CD14-positive monocyte (primary cell): ENCODE measurements at regions not wholly inside any gene's neighbourhood (a gene's known extent, or its start where the extent isn't known, plus 50 kb on each side); places are given as distances from the start of the nearest gene placed in this dataset.

Source experiments
- DNase-seq, 3 donors: peaks; one replicate each; pipeline ENCODE4 v3.0.0-alpha.2; 2011 to 2022
- H2AFZ ChIP-seq: 2 replicates; pipeline ENCODE4 v1.6.0; 2012; ENCODE audit warnings: mild to moderate bottlenecking, low read depth, low read length, inconsistent platforms; ENCODE audit not compliant: insufficient read depth, poor library complexity, severe bottlenecking
- H3K27ac ChIP-seq, 2 donors: 1 replicate in 1 of 2; 2 replicates in 1 of 2; pipeline ENCODE4 v1.5.1; 2012 to 2013; ENCODE audit warnings: low read length in 2 of 2, control low read depth in 1 of 2, inconsistent platforms in 1 of 2, low read depth in 1 of 2, mild to moderate bottlenecking in 1 of 2
- H3K27me3 ChIP-seq, 2 donors: one replicate each; pipeline versions ENCODE4 v1.6.0 to v1.6.1; 2011 to 2013; ENCODE audit warnings: low read length in 2 of 2; ENCODE audit not compliant: control insufficient read depth in 2 of 2, insufficient read depth in 2 of 2
- H3K36me3 ChIP-seq, 2 donors: replicated peaks in 1 of 2; 1 replicate in 1 of 2; 2 replicates in 1 of 2; pipeline versions ENCODE4 v1.5.1 to v1.6.1; 2012 to 2013; ENCODE audit warnings: low read length in 2 of 2, control low read depth in 1 of 2, inconsistent platforms in 1 of 2, mild to moderate bottlenecking in 1 of 2; ENCODE audit not compliant: insufficient read depth in 2 of 2, control insufficient read depth in 1 of 2
- H3K4me1 ChIP-seq, 2 donors: 1 replicate in 1 of 2; 2 replicates in 1 of 2; pipeline versions ENCODE4 v1.5.1 to v1.6.1; 2012 to 2013; ENCODE audit warnings: low read length in 2 of 2, control low read depth in 1 of 2, inconsistent platforms in 1 of 2, mild to moderate bottlenecking in 1 of 2, moderate library complexity in 1 of 2; ENCODE audit not compliant: insufficient read depth in 2 of 2, control insufficient read depth in 1 of 2
- H3K4me2 ChIP-seq: replicated peaks from 2 replicates; pipeline ENCODE3; 2012; ENCODE audit warnings: low read length, moderate library complexity, mild to moderate bottlenecking; ENCODE audit not compliant: poor library complexity, severe bottlenecking; ENCODE audit errors: extremely low read depth
- H3K4me3 ChIP-seq, 3 experiments: fragments of 200-600 bp in 1 of 3; sonication (generic) in 1 of 3; replicated peaks in 1 of 3; 1 replicate in 2 of 3; 2 replicates in 1 of 3; pipeline ENCODE4 v1.5.1; 2011 to 2013; ENCODE audit warnings: low read length in 3 of 3, mild to moderate bottlenecking in 3 of 3, control low read depth in 2 of 3, low read depth in 2 of 3, inconsistent platforms in 1 of 3, moderate library complexity in 1 of 3
- H3K79me2 ChIP-seq: 2 replicates; pipeline ENCODE4 v1.6.0; 2012; ENCODE audit warnings: mild to moderate bottlenecking, control low read depth, inconsistent platforms, low read length, moderate library complexity; ENCODE audit not compliant: insufficient read depth
- H3K9ac ChIP-seq: 2 replicates; pipeline ENCODE4 v1.6.0; 2017; ENCODE audit warnings: low read length, mild to moderate bottlenecking; ENCODE audit not compliant: insufficient read depth, poor library complexity, severe bottlenecking
- H3K9me3 ChIP-seq, 2 donors: replicated peaks in 1 of 2; 1 replicate in 1 of 2; 2 replicates in 1 of 2; pipeline versions ENCODE4 v1.5.1 to v1.6.1; 2012 to 2013; ENCODE audit warnings: low read length in 2 of 2, control low read depth in 1 of 2; ENCODE audit not compliant: control insufficient read depth in 1 of 2, insufficient read depth in 1 of 2
- H4K20me1 ChIP-seq: 2 replicates; pipeline ENCODE4 v1.6.0; 2012; ENCODE audit warnings: mild to moderate bottlenecking, low read length, control low read depth, moderate library complexity; ENCODE audit not compliant: insufficient read depth
- H3K27ac Mint-ChIP-seq, 7 donors: one replicate each; pipeline ENCODE4 v1.8.0; 2020; ENCODE audit warnings: mild to moderate bottlenecking in 7 of 7, mixed read lengths in 7 of 7, moderate library complexity in 6 of 7, inconsistent platforms in 2 of 7
- H3K27me3 Mint-ChIP-seq, 3 donors: one replicate each; pipeline ENCODE4 v1.8.0; 2021 to 2022; ENCODE audit warnings: low read depth in 3 of 3, mild to moderate bottlenecking in 3 of 3, mixed read lengths in 3 of 3, moderate library complexity in 3 of 3, inconsistent platforms in 1 of 3
- H3K36me3 Mint-ChIP-seq, 2 donors: one replicate each; pipeline ENCODE4 v1.8.0; 2020; ENCODE audit warnings: mixed read lengths in 2 of 2, inconsistent platforms in 1 of 2, mild to moderate bottlenecking in 1 of 2
- H3K4me1 Mint-ChIP-seq: one replicate; pipeline ENCODE4 v1.8.0; 2020; ENCODE audit warnings: mild to moderate bottlenecking, mixed read lengths
- H3K4me3 Mint-ChIP-seq, 2 donors: one replicate each; pipeline ENCODE4 v1.8.0; 2020; ENCODE audit warnings: mild to moderate bottlenecking in 2 of 2, mixed read lengths in 2 of 2, moderate library complexity in 1 of 2
- H3K9me3 Mint-ChIP-seq, 7 donors: one replicate each; pipeline ENCODE4 v1.8.0; 2020 to 2022; ENCODE audit warnings: mixed read lengths in 7 of 7, mild to moderate bottlenecking in 6 of 7, moderate library complexity in 6 of 7, inconsistent platforms in 2 of 7
- WGBS: methylation state at CpG from one replicate; pipeline ENCODE4 v1.1.5; 2013; ENCODE audit warnings: missing lambda C conversion rate; ENCODE audit not compliant: insufficient coverage; 5-methylcytosine and 5-hydroxymethylcytosine counted together
- intact Hi-C, 2 donors: fragments of 100-400 bp; cut with micrococcal nuclease; formaldehyde crosslinking; loops; one replicate each; pipeline versions ENCODE4 v1.15.0 to v1.15.1; 2023
- TF ChIP-seq, protein P1 (sequence below): fragments of 200-600 bp; IDR thresholded peaks from one replicate; pipeline ENCODE4 v1.8.0; 2022; ENCODE audit warnings: antibody characterized with exemption, mild to moderate bottlenecking

DNA sequence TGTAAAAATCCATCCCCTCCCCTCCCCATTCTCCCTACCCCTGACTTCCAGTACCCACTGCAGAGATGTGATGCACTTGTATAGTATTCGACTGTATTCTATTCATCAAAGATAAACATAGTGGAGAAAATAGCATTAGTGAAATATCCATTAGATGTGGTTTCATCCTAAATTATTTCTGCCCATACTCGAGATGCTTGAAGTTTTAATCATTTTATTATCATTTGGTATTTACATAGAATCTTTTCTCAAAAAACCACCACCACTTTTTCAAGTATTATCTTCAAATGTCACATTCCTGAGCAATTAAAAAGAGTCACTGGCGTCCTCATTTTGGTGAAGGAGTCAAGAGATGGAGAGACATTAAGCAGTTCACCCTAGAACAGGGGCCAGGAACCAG lies 181.9 kb downstream of the HAO1 start:
- TF ChIP-seq, protein P1, sequence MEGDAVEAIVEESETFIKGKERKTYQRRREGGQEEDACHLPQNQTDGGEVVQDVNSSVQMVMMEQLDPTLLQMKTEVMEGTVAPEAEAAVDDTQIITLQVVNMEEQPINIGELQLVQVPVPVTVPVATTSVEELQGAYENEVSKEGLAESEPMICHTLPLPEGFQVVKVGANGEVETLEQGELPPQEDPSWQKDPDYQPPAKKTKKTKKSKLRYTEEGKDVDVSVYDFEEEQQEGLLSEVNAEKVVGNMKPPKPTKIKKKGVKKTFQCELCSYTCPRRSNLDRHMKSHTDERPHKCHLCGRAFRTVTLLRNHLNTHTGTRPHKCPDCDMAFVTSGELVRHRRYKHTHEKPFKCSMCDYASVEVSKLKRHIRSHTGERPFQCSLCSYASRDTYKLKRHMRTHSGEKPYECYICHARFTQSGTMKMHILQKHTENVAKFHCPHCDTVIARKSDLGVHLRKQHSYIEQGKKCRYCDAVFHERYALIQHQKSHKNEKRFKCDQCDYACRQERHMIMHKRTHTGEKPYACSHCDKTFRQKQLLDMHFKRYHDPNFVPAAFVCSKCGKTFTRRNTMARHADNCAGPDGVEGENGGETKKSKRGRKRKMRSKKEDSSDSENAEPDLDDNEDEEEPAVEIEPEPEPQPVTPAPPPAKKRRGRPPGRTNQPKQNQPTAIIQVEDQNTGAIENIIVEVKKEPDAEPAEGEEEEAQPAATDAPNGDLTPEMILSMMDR = no peak
- Mint-ChIP-seq H3K4me1 (no peaks in the 10 kb centered on the region), H3K36me3 (no peaks in the 10 kb centered on the region), H3K27ac (no peak overlapping the region), H3K9me3 (no peaks in the 10 kb centered on the region), H3K27me3 (peaks cover 0 to 2% (median 0%) of the 10 kb centered on the region in 3 donors), H3K4me3 (no peak overlapping the region)
- no peak overlapping the region for H2AFZ ChIP-seq
- intact Hi-C loops = no loop called here
- H3K9me3 ChIP-seq = no peaks in the 10 kb centered on the region
- H3K36me3 ChIP-seq = no peaks in the 10 kb centered on the region
- H3K4me1 ChIP-seq = no peaks in the 10 kb centered on the region
- no CpG with 5 or more reads among the region's 3 CpGs for WGBS
- no peak overlapping the region for H3K4me3 ChIP-seq
- no peak overlapping the region for H3K27ac ChIP-seq
- H3K27me3 ChIP-seq = no peaks in the 10 kb centered on the region
- H3K9ac ChIP-seq = no peak overlapping the region
- H3K79me2 ChIP-seq = no peaks in the 10 kb centered on the region
- no peak overlapping the region for H3K4me2 ChIP-seq
- no peak for DNase-seq
- H4K20me1 ChIP-seq = no peaks in the 10 kb centered on the region

DNA sequence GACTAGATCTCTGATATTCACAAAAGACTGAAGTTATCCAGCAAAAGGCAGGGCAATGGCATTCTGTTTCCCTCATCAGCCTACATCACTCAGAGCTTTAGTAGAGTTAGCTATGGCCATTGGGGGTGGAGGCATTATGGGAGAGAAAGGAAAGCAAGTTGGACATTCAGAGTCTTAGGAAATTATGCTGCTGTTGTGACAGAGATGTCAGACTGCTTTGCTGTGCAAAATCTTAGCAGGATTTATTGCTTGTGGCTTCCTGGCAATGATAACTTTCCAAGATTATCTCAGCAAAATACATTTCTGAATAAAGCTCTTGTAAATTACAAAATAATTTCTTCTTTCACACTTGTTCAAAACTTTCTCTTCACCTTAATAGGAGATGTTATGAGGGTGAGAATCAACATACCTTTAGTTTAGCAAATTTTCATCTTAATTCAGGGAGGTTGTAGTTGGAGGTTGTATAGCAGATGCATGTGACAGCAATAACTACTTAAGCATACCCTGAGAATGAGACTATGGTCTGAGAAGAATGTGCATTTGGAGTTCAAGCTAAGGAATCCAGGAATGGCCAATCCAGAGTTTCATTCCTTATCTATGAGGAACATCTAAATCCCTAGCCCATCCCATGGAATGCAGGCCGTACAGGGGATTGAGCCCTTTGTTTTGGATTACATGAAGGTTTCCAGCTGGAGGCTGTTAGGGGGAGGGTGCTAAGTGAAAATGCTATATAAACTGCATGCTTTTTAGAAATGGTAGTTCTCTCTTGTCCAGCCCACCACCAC lies 179.8 kb downstream of the HAO1 start:
- H3K79me2 ChIP-seq = no peaks in the 10 kb centered on the region
- Mint-ChIP-seq H3K36me3 (no peaks in the 10 kb centered on the region), H3K4me1 (no peaks in the 10 kb centered on the region), H3K27me3 (peaks cover 0 to 4% (median 0%) of the 10 kb centered on the region in 3 donors), H3K27ac (no peak overlapping the region), H3K4me3 (no peak overlapping the region), H3K9me3 (no peaks in the 10 kb centered on the region)
- no CpG with 5 or more reads among the region's 1 CpG for WGBS
- no peaks in the 10 kb centered on the region for H3K36me3 ChIP-seq
- TF ChIP-seq, protein P1 = no peak
- no peaks in the 10 kb centered on the region for H3K9me3 ChIP-seq
- no peaks in the 10 kb centered on the region for H3K4me1 ChIP-seq
- no peak for DNase-seq
- no peaks in the 10 kb centered on the region for H3K27me3 ChIP-seq
- H3K9ac ChIP-seq = no peak overlapping the region
- no peak overlapping the region for H3K4me2 ChIP-seq
- no peak overlapping the region for H3K27ac ChIP-seq
- no peaks in the 10 kb centered on the region for H4K20me1 ChIP-seq
- intact Hi-C loops = no loop called here
- no peak overlapping the region for H2AFZ ChIP-seq
- H3K4me3 ChIP-seq = no peak overlapping the region
